OCI-LY1 (cell line): ENCODE measurements at regions not wholly inside any gene's neighbourhood (a gene's known extent, or its start where the extent isn't known, plus 50 kb on each side); places are given as distances from the start of the nearest gene placed in this dataset.

Source experiments
- H2AFZ ChIP-seq: fragments of 200-600 bp; sonication (generic), shearing (Covaris generic); 2 replicates; pipeline ENCODE4 v1.6.0; 2014; ENCODE audit warnings: antibody characterized with exemption, mild to moderate bottlenecking, low read length
- H3F3A ChIP-seq: fragments of 200-600 bp; sonication (generic), shearing (Covaris generic); 2 replicates; pipeline ENCODE4 v1.6.0; 2014; ENCODE audit warnings: mild to moderate bottlenecking, antibody characterized with exemption, low read length, moderate library complexity; ENCODE audit not compliant: insufficient read depth
- H3K27ac ChIP-seq: fragments of 200-600 bp; sonication (generic); 2 replicates; pipeline ENCODE4 v1.5.1; 2014; ENCODE audit warnings: low read length, mixed run types, mild to moderate bottlenecking, low read depth; ENCODE audit not compliant: poor library complexity, severe bottlenecking
- H3K27me3 ChIP-seq: fragments of 200-600 bp; sonication (generic); 2 replicates; pipeline ENCODE4 v1.6.0; 2014; ENCODE audit warnings: antibody characterized with exemption, mild to moderate bottlenecking, low read length, moderate library complexity; ENCODE audit not compliant: insufficient read depth
- H3K36me3 ChIP-seq: fragments of 200-600 bp; sonication (generic); 2 replicates; pipeline ENCODE4 v1.6.1; 2014; ENCODE audit warnings: mild to moderate bottlenecking, antibody characterized with exemption, low read length, moderate library complexity, mixed read lengths; ENCODE audit not compliant: insufficient read depth
- H3K4me1 ChIP-seq: fragments of 200-600 bp; sonication (generic); 2 replicates; pipeline ENCODE4 v1.5.1; 2014; ENCODE audit warnings: mild to moderate bottlenecking, low read length, moderate library complexity; ENCODE audit not compliant: insufficient read depth, severe bottlenecking
- H3K4me2 ChIP-seq: fragments of 200-600 bp; sonication (generic), shearing (Covaris generic); 2 replicates; pipeline ENCODE4 v1.6.1; 2014; ENCODE audit warnings: low read length
- H3K4me3 ChIP-seq: fragments of 200-600 bp; sonication (generic); 2 replicates; pipeline ENCODE4 v1.5.1; 2014; ENCODE audit warnings: low read length, low read depth, mild to moderate bottlenecking, mixed read lengths; ENCODE audit not compliant: poor library complexity, severe bottlenecking
- H3K79me2 ChIP-seq: fragments of 200-600 bp; shearing (Covaris generic); 2 replicates; pipeline ENCODE4 v1.6.1; 2016; ENCODE audit warnings: mixed run types, low read length, mixed read lengths; ENCODE audit not compliant: insufficient read depth
- H3K9ac ChIP-seq: fragments of 200-600 bp; sonication (generic), shearing (Covaris generic); 2 replicates; pipeline ENCODE4 v1.6.1; 2014; ENCODE audit warnings: mild to moderate bottlenecking, low read length, mixed read lengths
- H3K9me2 ChIP-seq: fragments of 200-600 bp; sonication (generic), shearing (Covaris generic); 2 replicates; pipeline ENCODE4 v1.6.1; 2014; ENCODE audit warnings: low read depth, mild to moderate bottlenecking, low read length, mixed read lengths
- H3K9me3 ChIP-seq: fragments of 200-600 bp; shearing (Covaris generic); 2 replicates; pipeline ENCODE4 v1.6.1; 2014; ENCODE audit warnings: low read length, mixed read lengths
- H4K20me1 ChIP-seq: fragments of 200-600 bp; sonication (generic), shearing (Covaris generic); 2 replicates; pipeline ENCODE4 v1.6.0; 2016; ENCODE audit warnings: mild to moderate bottlenecking, low read length; ENCODE audit not compliant: insufficient read depth
- EZH2 ChIP-seq: fragments of 200-600 bp; sonication (generic), shearing (Covaris generic); IDR thresholded peaks from 2 replicates; pipeline ENCODE4 v1.8.0; 2017; ENCODE audit warnings: borderline replicate concordance, mixed run types, mild to moderate bottlenecking, antibody characterized with exemption, low read length, moderate library complexity, mixed read lengths
- TF ChIP-seq, protein P1 (sequence below): fragments of 200-600 bp; sonication (generic), shearing (Covaris generic); IDR thresholded peaks from 2 replicates; pipeline ENCODE4 v1.5.1; 2017; ENCODE audit warnings: mild to moderate bottlenecking, antibody characterized with exemption, low read length, moderate library complexity, mixed read lengths

DNA sequence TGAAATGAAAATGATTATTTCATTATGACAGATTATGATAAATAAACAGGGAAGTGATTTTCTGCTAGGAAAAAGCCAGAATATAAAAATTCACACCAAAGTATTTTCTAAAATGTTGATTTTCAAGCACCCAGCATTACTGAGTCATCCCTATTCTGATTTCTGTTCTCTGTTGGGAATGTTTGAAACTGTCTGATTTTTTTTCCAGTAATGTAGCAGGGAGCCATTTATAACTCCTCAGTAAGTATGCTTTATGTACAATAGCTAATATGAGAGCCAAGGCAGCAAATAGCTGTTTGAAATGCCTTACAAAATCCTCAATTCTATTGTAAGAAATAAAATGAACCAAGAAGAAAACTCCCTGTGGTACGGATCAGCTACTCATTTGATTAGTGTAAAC, 471.7 kb upstream of the TYRP1 start:
- Histone ChIP-seq H3K4me2 (no peak overlapping the region), H3K4me1 (no peaks in the 10 kb centered on the region), H2AFZ (no peak overlapping the region), H3K27ac (no peak overlapping the region), H3K27me3 (no peaks in the 10 kb centered on the region), H3K9ac (no peak overlapping the region), H3F3A (no peaks in the 10 kb centered on the region), H3K36me3 (no peaks in the 10 kb centered on the region), H3K4me3 (no peak overlapping the region), H4K20me1 (no peaks in the 10 kb centered on the region), H3K9me3 (no peaks in the 10 kb centered on the region), H3K9me2 (no peaks in the 10 kb centered on the region), H3K79me2 (no peaks in the 10 kb centered on the region)
- TF ChIP-seq, protein P1, sequence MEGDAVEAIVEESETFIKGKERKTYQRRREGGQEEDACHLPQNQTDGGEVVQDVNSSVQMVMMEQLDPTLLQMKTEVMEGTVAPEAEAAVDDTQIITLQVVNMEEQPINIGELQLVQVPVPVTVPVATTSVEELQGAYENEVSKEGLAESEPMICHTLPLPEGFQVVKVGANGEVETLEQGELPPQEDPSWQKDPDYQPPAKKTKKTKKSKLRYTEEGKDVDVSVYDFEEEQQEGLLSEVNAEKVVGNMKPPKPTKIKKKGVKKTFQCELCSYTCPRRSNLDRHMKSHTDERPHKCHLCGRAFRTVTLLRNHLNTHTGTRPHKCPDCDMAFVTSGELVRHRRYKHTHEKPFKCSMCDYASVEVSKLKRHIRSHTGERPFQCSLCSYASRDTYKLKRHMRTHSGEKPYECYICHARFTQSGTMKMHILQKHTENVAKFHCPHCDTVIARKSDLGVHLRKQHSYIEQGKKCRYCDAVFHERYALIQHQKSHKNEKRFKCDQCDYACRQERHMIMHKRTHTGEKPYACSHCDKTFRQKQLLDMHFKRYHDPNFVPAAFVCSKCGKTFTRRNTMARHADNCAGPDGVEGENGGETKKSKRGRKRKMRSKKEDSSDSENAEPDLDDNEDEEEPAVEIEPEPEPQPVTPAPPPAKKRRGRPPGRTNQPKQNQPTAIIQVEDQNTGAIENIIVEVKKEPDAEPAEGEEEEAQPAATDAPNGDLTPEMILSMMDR = no peak
- no peak for TF ChIP-seq EZH2

DNA sequence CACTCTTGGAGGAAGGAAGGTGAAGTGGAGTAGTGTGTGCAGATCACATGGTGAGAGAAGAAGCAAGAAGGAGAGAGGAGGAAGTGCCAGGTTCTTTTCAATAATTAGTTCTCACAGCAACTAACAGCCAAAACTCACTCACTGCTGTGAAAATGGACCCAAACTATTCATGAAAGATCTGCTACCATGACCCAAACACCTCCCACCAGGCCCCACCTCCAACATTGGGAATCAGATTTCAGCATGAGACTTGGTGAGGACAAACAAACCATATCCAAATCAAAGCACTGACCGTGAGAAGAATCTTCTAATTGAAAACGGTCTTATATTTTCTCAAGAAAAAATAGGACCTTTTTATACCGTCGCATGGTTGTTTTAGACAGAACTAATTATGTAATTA, 468.7 kb upstream of the TYRP1 start:
- H3F3A ChIP-seq = no peaks in the 10 kb centered on the region
- H3K79me2 ChIP-seq = no peaks in the 10 kb centered on the region
- H3K9ac ChIP-seq = no peak overlapping the region
- no peaks in the 10 kb centered on the region for H3K4me1 ChIP-seq
- H3K4me3 ChIP-seq = no peak overlapping the region
- no peaks in the 10 kb centered on the region for H3K27me3 ChIP-seq
- H3K9me3 ChIP-seq = no peaks in the 10 kb centered on the region
- no peaks in the 10 kb centered on the region for H3K36me3 ChIP-seq
- TF ChIP-seq EZH2 = no peak
- TF ChIP-seq, protein P1 = no peak
- no peak overlapping the region for H2AFZ ChIP-seq
- no peaks in the 10 kb centered on the region for H4K20me1 ChIP-seq
- H3K9me2 ChIP-seq = no peaks in the 10 kb centered on the region
- no peak overlapping the region for H3K27ac ChIP-seq
- H3K4me2 ChIP-seq = no peak overlapping the region

DNA sequence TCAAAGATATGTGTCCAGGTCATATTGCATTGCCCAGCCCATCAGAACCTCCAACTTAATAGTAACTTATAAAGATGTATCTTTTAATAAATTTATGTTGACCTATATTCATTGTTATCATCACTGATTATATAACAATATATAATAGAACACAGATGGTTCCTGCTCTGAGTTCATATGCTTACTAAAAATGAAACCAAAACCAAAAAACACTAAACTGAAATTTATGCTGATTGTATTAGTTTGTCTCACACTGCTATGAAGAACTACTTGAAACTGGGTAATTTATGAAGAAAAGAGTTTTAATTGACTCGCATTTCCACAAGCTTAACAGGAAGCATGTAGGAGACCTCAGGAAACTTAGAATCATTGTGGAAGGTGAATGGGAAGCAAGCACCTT, 462.5 kb upstream of the TYRP1 start:
- no peaks in the 10 kb centered on the region for H3F3A ChIP-seq
- no peaks in the 10 kb centered on the region for H3K9me2 ChIP-seq
- no peak overlapping the region for H3K4me2 ChIP-seq
- no peaks in the 10 kb centered on the region for H3K9me3 ChIP-seq
- H3K79me2 ChIP-seq = no peaks in the 10 kb centered on the region
- no peaks in the 10 kb centered on the region for H3K27me3 ChIP-seq
- no peak overlapping the region for H3K4me3 ChIP-seq
- H3K4me1 ChIP-seq = no peaks in the 10 kb centered on the region
- no peak for TF ChIP-seq EZH2
- TF ChIP-seq, protein P1 = no peak
- H3K9ac ChIP-seq = no peak overlapping the region
- no peak overlapping the region for H3K27ac ChIP-seq
- H4K20me1 ChIP-seq = no peaks in the 10 kb centered on the region
- H3K36me3 ChIP-seq = no peaks in the 10 kb centered on the region
- no peak overlapping the region for H2AFZ ChIP-seq
